Kidney (tissue), 13 donors: ENCODE measurements at regions not wholly inside any gene's neighbourhood (a gene's known extent, or its start where the extent isn't known, plus 50 kb on each side); places are given as distances from the start of the nearest gene placed in this dataset.
A peak's percentile ranks its signal among the peaks of the same experiment; 100 is the strongest.

Source experiments
- DNase-seq, 5 donors: peaks; one replicate each; pipeline ENCODE4 v3.0.0-alpha.2; 2013 to 2020
- FAIRE-seq: peaks from 2 replicates; lab custom pipeline; 2012; peaks lifted over from hg19 to GRCh38; lab: Jason Lieb, UNC
- H3K27ac ChIP-seq, 2 donors: one replicate each; pipeline ENCODE4 v1.7.0; 2013; ENCODE audit warnings: low read depth in 2 of 2, low read length in 2 of 2, inconsistent platforms in 1 of 2
- H3K27me3 ChIP-seq: one replicate; pipeline ENCODE4 v1.7.1; 2013; ENCODE audit warnings: low read length, inconsistent platforms; ENCODE audit not compliant: control insufficient read depth, insufficient read depth
- H3K36me3 ChIP-seq, 3 donors: one replicate each; pipeline versions ENCODE4 v1.7.0 to v1.7.1; 2013; ENCODE audit warnings: low read length in 3 of 3, control low read depth in 1 of 3, inconsistent platforms in 1 of 3; ENCODE audit not compliant: insufficient read depth in 3 of 3, control insufficient read depth in 2 of 3
- H3K4me1 ChIP-seq, 3 donors: one replicate each; pipeline versions ENCODE4 v1.7.0 to v1.7.1; 2013; ENCODE audit warnings: low read length in 3 of 3, inconsistent platforms in 1 of 3, low read depth in 1 of 3; ENCODE audit not compliant: control insufficient read depth in 2 of 3, insufficient read depth in 2 of 3
- H3K4me3 ChIP-seq, 3 donors: one replicate each; pipeline versions ENCODE4 v1.7.0 to v1.8.1; 2013; ENCODE audit warnings: low read length in 3 of 3, control low read depth in 1 of 3, inconsistent platforms in 1 of 3
- H3K9ac ChIP-seq, 3 donors: one replicate each; pipeline versions ENCODE4 v1.7.0 to v1.7.1; 2013; ENCODE audit warnings: low read length in 3 of 3, control low read depth in 1 of 3, inconsistent platforms in 1 of 3
- H3K9me3 ChIP-seq, 3 donors: one replicate each; pipeline versions ENCODE4 v1.7.0 to v1.7.1; 2013; ENCODE audit warnings: low read length in 3 of 3, control low read depth in 1 of 3, inconsistent platforms in 1 of 3; ENCODE audit not compliant: control insufficient read depth in 2 of 3, insufficient read depth in 1 of 3
- CTCF ChIP-seq: IDR thresholded peaks from 3 replicates; pipeline ENCODE4 v1.5.1; 2012; ENCODE audit warnings: mild to moderate bottlenecking, moderate library complexity, borderline replicate concordance; ENCODE audit not compliant: insufficient read depth; ENCODE audit errors: extremely low read depth
- intact Hi-C: fragments of 100-400 bp; cut with DNase I; formaldehyde crosslinking; loops from one replicate; pipeline ENCODE4 v1.11.1; 2022
- donor health status: control.
- donor health status: control.
- donor health status: control.
- donor health status: control.
- donor health status: control.
- donor health status: DM: yes; HTN: yes; CAD: no.
- donor health status: Normal renal cell carcinoma (clear cell type).

GRCh38 chr20:11980263-11980662 lies 62.6 kb downstream of the BTBD3 start:
- DNase-seq, result no peak
- H3K9ac ChIP-seq, result no peak overlapping the region
- TF ChIP-seq CTCF, result no peak
- intact Hi-C loops, result no loop called here
- no peak overlapping the region for H3K4me3 ChIP-seq
- H3K4me1 ChIP-seq, result no peaks in the 10 kb centered on the region
- no peaks in the 10 kb centered on the region for H3K27me3 ChIP-seq
- H3K27ac ChIP-seq, result no peak overlapping the region
- no peak for FAIRE-seq
- peaks cover 0 to 2% (median 0%) of the 10 kb centered on the region in 3 donors for H3K9me3 ChIP-seq
- H3K36me3 ChIP-seq, result no peaks in the 10 kb centered on the region

- no peak overlapping the region for H3K4me3 ChIP-seq
- no peaks in the 10 kb centered on the region for H3K27me3 ChIP-seq
- no peak for DNase-seq
- H3K27ac ChIP-seq, result no peak overlapping the region
- TF ChIP-seq CTCF, result no peak
- no peaks in the 10 kb centered on the region for H3K4me1 ChIP-seq
- H3K9ac ChIP-seq, result no peak overlapping the region
- no peak for FAIRE-seq
- intact Hi-C loops, result no loop called here
- H3K9me3 ChIP-seq, result no peaks in the 10 kb centered on the region
- no peaks in the 10 kb centered on the region for H3K36me3 ChIP-seq
These were observed 63.8 kb downstream of the BTBD3 start for GRCh38 chr20:11981366-11981947.

- no peaks in the 10 kb centered on the region for H3K4me1 ChIP-seq
- H3K36me3 ChIP-seq, result no peaks in the 10 kb centered on the region
- TF ChIP-seq CTCF, result no peak
- intact Hi-C loops, result no loop called here
- no peak overlapping the region for H3K9ac ChIP-seq
- DNase-seq, result peak in 3 of 5 donors; percentile 13 to 38 (median 16)
- no peaks in the 10 kb centered on the region for H3K27me3 ChIP-seq
- H3K9me3 ChIP-seq, result no peaks in the 10 kb centered on the region
- no peak overlapping the region for H3K27ac ChIP-seq
- H3K4me3 ChIP-seq, result peak overlapping the region in 1 of 3 donors; percentile 31
- no peak for FAIRE-seq
These were observed 64.7 kb downstream of the BTBD3 start for GRCh38 chr20:11982289-11982954.
